ENCODE measurements at regions not wholly inside any gene's neighbourhood (a gene's known extent, or its start where the extent isn't known, plus 50 kb on each side); places are given as distances from the start of the nearest gene placed in this dataset.

DNA sequence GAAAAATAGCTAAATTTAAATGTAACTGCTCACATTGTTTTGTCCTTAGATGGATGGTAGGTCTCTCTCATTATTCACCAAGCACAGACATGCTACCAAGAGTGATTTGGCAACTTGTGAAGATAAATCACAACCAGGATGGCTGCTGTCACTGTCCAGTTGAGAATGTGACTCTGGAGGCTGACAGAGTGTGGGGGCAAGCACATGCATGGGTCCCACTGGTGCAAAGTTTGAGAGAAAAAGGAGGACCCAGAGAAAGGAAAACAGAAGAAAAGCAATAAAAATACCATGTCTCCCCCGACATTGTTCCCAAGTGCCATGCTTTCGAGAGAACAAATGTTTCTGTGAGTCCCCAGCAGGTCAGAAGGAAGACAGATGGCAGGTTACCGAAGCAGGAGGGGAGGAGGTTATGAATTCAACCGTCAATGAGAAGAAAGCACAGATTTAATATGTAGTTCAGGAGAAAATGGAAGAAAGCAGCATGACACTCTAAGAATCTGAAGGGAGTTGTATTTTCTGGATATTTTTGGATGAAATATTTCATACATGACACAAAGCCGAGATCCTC, 73.0 kb upstream of the TSHZ2 start:
- Histone ChIP-seq H3F3A (ENCODE audit: insufficient read depth, low read length, poor library complexity, severe bottlenecking) (no peaks in the 10 kb centered on the region), H3K27me3 (ENCODE audit: insufficient read depth, low read depth, low read length) (no peaks in the 10 kb centered on the region), H3K79me2 (replicated peaks; ENCODE audit: insufficient read depth, low read length) (no peaks in the 10 kb centered on the region), H3K36me3 (ENCODE audit: insufficient read depth, low read length) (no peaks in the 10 kb centered on the region), H3K9me3 (ENCODE audit: low read length) (no peaks in the 10 kb centered on the region), H3K27ac (ENCODE audit: low read length) (no peak overlapping the region), H3K4me3 (ENCODE audit: low read length) (no peak overlapping the region), H3K9me2 (ENCODE audit: insufficient read depth, low read length) (no peaks in the 10 kb centered on the region), H3K4me2 (ENCODE audit: low read length) (no peak overlapping the region), H3K9ac (ENCODE audit: low read length) (no peak overlapping the region), H4K20me1 (ENCODE audit: insufficient read depth) (no peaks in the 10 kb centered on the region), H2AFZ (ENCODE audit: low read depth, low read length) (no peak overlapping the region)
- TF ChIP-seq MXI1 (conservative IDR thresholded peaks at IDR 0.05; ENCODE audit: poor library complexity, severe bottlenecking) = no peak
- no peak for TF ChIP-seq TAF1 (IDR thresholded peaks at IDR 0.05; ENCODE audit: low read depth)
- no peak for TF ChIP-seq EP300 (conservative IDR thresholded peaks at IDR 0.05; ENCODE audit: poor library complexity, severe bottlenecking)
- no peak for TF ChIP-seq SMC3 (conservative IDR thresholded peaks at IDR 0.05; ENCODE audit: poor library complexity)
- TF ChIP-seq, protein P1, sequence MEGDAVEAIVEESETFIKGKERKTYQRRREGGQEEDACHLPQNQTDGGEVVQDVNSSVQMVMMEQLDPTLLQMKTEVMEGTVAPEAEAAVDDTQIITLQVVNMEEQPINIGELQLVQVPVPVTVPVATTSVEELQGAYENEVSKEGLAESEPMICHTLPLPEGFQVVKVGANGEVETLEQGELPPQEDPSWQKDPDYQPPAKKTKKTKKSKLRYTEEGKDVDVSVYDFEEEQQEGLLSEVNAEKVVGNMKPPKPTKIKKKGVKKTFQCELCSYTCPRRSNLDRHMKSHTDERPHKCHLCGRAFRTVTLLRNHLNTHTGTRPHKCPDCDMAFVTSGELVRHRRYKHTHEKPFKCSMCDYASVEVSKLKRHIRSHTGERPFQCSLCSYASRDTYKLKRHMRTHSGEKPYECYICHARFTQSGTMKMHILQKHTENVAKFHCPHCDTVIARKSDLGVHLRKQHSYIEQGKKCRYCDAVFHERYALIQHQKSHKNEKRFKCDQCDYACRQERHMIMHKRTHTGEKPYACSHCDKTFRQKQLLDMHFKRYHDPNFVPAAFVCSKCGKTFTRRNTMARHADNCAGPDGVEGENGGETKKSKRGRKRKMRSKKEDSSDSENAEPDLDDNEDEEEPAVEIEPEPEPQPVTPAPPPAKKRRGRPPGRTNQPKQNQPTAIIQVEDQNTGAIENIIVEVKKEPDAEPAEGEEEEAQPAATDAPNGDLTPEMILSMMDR (IDR thresholded peaks at IDR 0.05; ENCODE audit: poor library complexity, severe bottlenecking) = no peak
- TF ChIP-seq RAD21 (conservative IDR thresholded peaks at IDR 0.05) = no peak
- TF ChIP-seq EZH2 (IDR thresholded peaks at IDR 0.05; ENCODE audit: borderline replicate concordance, insufficient read depth, low read length, poor library complexity, severe bottlenecking) = no peak

DNA sequence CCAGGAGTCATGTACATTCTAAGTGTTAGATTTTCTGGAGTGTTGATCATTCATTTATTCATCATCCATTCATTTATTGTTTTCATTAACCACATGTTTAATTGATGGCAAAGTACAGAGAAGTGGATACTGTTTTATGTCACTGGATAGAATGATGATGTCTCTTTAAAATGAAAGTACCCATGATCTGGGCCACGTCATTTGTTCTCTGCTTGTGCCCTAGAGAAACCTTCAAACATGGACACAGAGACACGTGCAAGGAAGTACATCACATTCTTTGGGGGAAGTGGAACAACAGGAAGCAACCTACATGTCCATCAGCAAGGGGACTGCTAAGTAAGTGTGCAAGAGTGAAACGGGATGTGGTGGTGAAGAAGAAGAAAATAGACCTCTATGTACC, 75.8 kb upstream of the TSHZ2 start:
- TF ChIP-seq EP300 (conservative IDR thresholded peaks at IDR 0.05; ENCODE audit: poor library complexity, severe bottlenecking) (no peak), EZH2 (IDR thresholded peaks at IDR 0.05; ENCODE audit: borderline replicate concordance, insufficient read depth, low read length, poor library complexity, severe bottlenecking) (no peak), RAD21 (conservative IDR thresholded peaks at IDR 0.05) (no peak), TAF1 (IDR thresholded peaks at IDR 0.05; ENCODE audit: low read depth) (no peak), MXI1 (conservative IDR thresholded peaks at IDR 0.05; ENCODE audit: poor library complexity, severe bottlenecking) (no peak)
- no peak overlapping the region for H2AFZ ChIP-seq (ENCODE audit: low read depth, low read length)

DNA sequence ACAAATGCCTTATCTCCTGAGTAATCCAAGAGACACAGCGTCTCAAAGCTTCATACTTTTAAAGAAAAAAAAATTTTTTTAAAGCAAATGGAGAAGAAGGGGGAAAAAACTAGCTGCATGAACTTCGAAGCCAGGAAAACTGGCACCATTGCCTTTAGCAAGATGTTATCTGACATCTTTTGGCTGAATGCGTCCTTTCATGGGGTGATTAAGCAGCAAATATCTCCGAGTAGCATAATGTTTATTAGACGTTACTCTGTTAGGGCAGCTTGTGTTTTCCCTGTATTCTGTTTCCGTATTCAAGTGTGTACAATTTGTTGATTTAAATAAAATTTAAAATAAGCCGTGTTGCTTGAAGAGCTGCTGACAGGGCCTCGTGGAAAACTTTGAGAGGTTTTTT, 76.5 kb upstream of the TSHZ2 start:
- Histone ChIP-seq H3K4me3 (ENCODE audit: low read length) (no peak overlapping the region), H3K27ac (ENCODE audit: low read length) (no peak overlapping the region), H2AFZ (ENCODE audit: low read depth, low read length) (no peak overlapping the region), H3K9me2 (ENCODE audit: insufficient read depth, low read length) (no peaks in the 10 kb centered on the region), H3K27me3 (ENCODE audit: insufficient read depth, low read depth, low read length) (no peaks in the 10 kb centered on the region), H3K79me2 (replicated peaks; ENCODE audit: insufficient read depth, low read length) (no peaks in the 10 kb centered on the region), H3K9me3 (ENCODE audit: low read length) (no peaks in the 10 kb centered on the region), H3K4me2 (ENCODE audit: low read length) (no peak overlapping the region), H3F3A (ENCODE audit: insufficient read depth, low read length, poor library complexity, severe bottlenecking) (no peaks in the 10 kb centered on the region), H4K20me1 (ENCODE audit: insufficient read depth) (no peaks in the 10 kb centered on the region), H3K36me3 (ENCODE audit: insufficient read depth, low read length) (no peaks in the 10 kb centered on the region), H3K9ac (ENCODE audit: low read length) (no peak overlapping the region)
- TF ChIP-seq, protein P1 (IDR thresholded peaks at IDR 0.05; ENCODE audit: poor library complexity, severe bottlenecking) = no peak
- no peak for TF ChIP-seq TAF1 (IDR thresholded peaks at IDR 0.05; ENCODE audit: low read depth)
- TF ChIP-seq, protein P2, sequence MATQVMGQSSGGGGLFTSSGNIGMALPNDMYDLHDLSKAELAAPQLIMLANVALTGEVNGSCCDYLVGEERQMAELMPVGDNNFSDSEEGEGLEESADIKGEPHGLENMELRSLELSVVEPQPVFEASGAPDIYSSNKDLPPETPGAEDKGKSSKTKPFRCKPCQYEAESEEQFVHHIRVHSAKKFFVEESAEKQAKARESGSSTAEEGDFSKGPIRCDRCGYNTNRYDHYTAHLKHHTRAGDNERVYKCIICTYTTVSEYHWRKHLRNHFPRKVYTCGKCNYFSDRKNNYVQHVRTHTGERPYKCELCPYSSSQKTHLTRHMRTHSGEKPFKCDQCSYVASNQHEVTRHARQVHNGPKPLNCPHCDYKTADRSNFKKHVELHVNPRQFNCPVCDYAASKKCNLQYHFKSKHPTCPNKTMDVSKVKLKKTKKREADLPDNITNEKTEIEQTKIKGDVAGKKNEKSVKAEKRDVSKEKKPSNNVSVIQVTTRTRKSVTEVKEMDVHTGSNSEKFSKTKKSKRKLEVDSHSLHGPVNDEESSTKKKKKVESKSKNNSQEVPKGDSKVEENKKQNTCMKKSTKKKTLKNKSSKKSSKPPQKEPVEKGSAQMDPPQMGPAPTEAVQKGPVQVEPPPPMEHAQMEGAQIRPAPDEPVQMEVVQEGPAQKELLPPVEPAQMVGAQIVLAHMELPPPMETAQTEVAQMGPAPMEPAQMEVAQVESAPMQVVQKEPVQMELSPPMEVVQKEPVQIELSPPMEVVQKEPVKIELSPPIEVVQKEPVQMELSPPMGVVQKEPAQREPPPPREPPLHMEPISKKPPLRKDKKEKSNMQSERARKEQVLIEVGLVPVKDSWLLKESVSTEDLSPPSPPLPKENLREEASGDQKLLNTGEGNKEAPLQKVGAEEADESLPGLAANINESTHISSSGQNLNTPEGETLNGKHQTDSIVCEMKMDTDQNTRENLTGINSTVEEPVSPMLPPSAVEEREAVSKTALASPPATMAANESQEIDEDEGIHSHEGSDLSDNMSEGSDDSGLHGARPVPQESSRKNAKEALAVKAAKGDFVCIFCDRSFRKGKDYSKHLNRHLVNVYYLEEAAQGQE (IDR thresholded peaks at IDR 0.05; ENCODE audit: borderline replicate concordance) = no peak
- no peak for TF ChIP-seq RAD21 (conservative IDR thresholded peaks at IDR 0.05)
- TF ChIP-seq EP300 (conservative IDR thresholded peaks at IDR 0.05; ENCODE audit: poor library complexity, severe bottlenecking) = no peak
- no peak for TF ChIP-seq EZH2 (IDR thresholded peaks at IDR 0.05; ENCODE audit: borderline replicate concordance, insufficient read depth, low read length, poor library complexity, severe bottlenecking)
- no peak for TF ChIP-seq SMC3 (conservative IDR thresholded peaks at IDR 0.05; ENCODE audit: poor library complexity)
- TF ChIP-seq MXI1 (conservative IDR thresholded peaks at IDR 0.05; ENCODE audit: poor library complexity, severe bottlenecking) = no peak
- TF ChIP-seq POLR2AphosphoS5 (IDR thresholded peaks at IDR 0.05) = no peak

More for the DNA sequence above, 75.8 kb upstream of the TSHZ2 start:
- Histone ChIP-seq H3K9ac (ENCODE audit: low read length) (no peak overlapping the region), H3K27ac (ENCODE audit: low read length) (no peak overlapping the region), H3K79me2 (replicated peaks; ENCODE audit: insufficient read depth, low read length) (no peaks in the 10 kb centered on the region), H3K4me3 (ENCODE audit: low read length) (no peak overlapping the region), H3K4me2 (ENCODE audit: low read length) (no peak overlapping the region), H3K9me2 (ENCODE audit: insufficient read depth, low read length) (no peaks in the 10 kb centered on the region), H4K20me1 (ENCODE audit: insufficient read depth) (no peaks in the 10 kb centered on the region), H3K27me3 (ENCODE audit: insufficient read depth, low read depth, low read length) (no peaks in the 10 kb centered on the region), H3F3A (ENCODE audit: insufficient read depth, low read length, poor library complexity, severe bottlenecking) (no peaks in the 10 kb centered on the region), H3K9me3 (ENCODE audit: low read length) (no peaks in the 10 kb centered on the region), H3K36me3 (ENCODE audit: insufficient read depth, low read length) (no peaks in the 10 kb centered on the region)
